ENCODE measurements at regions not wholly inside any gene's neighbourhood (a gene's known extent, or its start where the extent isn't known, plus 50 kb on each side); places are given as distances from the start of the nearest gene placed in this dataset.

- no peak for DNase-seq (ENCODE audit: low read depth)
- H3K4me3 ChIP-seq (replicated peaks; ENCODE audit: low read depth, low read length), result no peak overlapping the region
- TF ChIP-seq CTCF (IDR thresholded peaks at IDR 0.05; ENCODE audit: low read length, missing control alignments), result no peak
Observed at GRCh38 chr6:164412566-164412965, 896.8 kb downstream of the C6orf118 start.

GRCh38 chr6:164410017-164410416 is 899.4 kb downstream of the C6orf118 start:
- TF ChIP-seq CTCF (IDR thresholded peaks at IDR 0.05; ENCODE audit: low read length, missing control alignments), result no peak
- no peak for DNase-seq (ENCODE audit: low read depth)
- no peak overlapping the region for H3K4me3 ChIP-seq (replicated peaks; ENCODE audit: low read depth, low read length)

- DNase-seq (ENCODE audit: low read depth), result no peak
- no peak for TF ChIP-seq CTCF (IDR thresholded peaks at IDR 0.05; ENCODE audit: low read length, missing control alignments)
- no peak overlapping the region for H3K4me3 ChIP-seq (replicated peaks; ENCODE audit: low read depth, low read length)
Observed at GRCh38 chr6:164409309-164410009, 899.9 kb downstream of the C6orf118 start.

GRCh38 chr6:164408868-164409267 is 900.5 kb downstream of the C6orf118 start:
- no peak for DNase-seq (ENCODE audit: low read depth)
- no peak for TF ChIP-seq CTCF (IDR thresholded peaks at IDR 0.05; ENCODE audit: low read length, missing control alignments)
- no peak overlapping the region for H3K4me3 ChIP-seq (replicated peaks; ENCODE audit: low read depth, low read length)

- TF ChIP-seq CTCF (IDR thresholded peaks at IDR 0.05; ENCODE audit: low read length, missing control alignments), result no peak
- DNase-seq (ENCODE audit: low read depth), result no peak
- no peak overlapping the region for H3K4me3 ChIP-seq (replicated peaks; ENCODE audit: low read depth, low read length)
Observed at GRCh38 chr6:164404812-164405488, 904.5 kb downstream of the C6orf118 start.

GRCh38 chr6:164401871-164402270 is 907.5 kb downstream of the C6orf118 start:
- no peak for DNase-seq (ENCODE audit: low read depth)
- no peak for TF ChIP-seq CTCF (IDR thresholded peaks at IDR 0.05; ENCODE audit: low read length, missing control alignments)
- no peak overlapping the region for H3K4me3 ChIP-seq (replicated peaks; ENCODE audit: low read depth, low read length)
